Kidney epithelial cell (primary cell): ENCODE measurements at regions not wholly inside any gene's neighbourhood (a gene's known extent, or its start where the extent isn't known, plus 50 kb on each side); places are given as distances from the start of the nearest gene placed in this dataset.
"Not testable (repeated sequence)": the region's sequence is repeated elsewhere in the genome, so short reads cannot be mapped to it uniquely, and the experiment has no call there.

Source experiments
- DNase-seq: peaks from one replicate; pipeline ENCODE4 v3.0.0-alpha.2; 2010; ENCODE audit warnings: low read depth
- H3K27me3 ChIP-seq: 2 replicates; pipeline ENCODE4 v1.6.0; 2011; ENCODE audit warnings: low read length; ENCODE audit not compliant: control insufficient read depth, insufficient read depth
- H3K36me3 ChIP-seq: 2 replicates; pipeline ENCODE4 v1.5.1; 2011; ENCODE audit warnings: low read length; ENCODE audit not compliant: control insufficient read depth, insufficient read depth
- H3K4me3 ChIP-seq: 2 replicates; pipeline ENCODE4 v1.5.1; 2011; ENCODE audit warnings: low read depth, mild to moderate bottlenecking, control low read depth, low read length
- TF ChIP-seq, protein P1 (sequence below): IDR thresholded peaks from 2 replicates; pipeline ENCODE4 v1.5.1; 2011; ENCODE audit warnings: mild to moderate bottlenecking, moderate library complexity, low read length, control low read depth, inconsistent platforms; ENCODE audit not compliant: insufficient read depth, poor library complexity, severe bottlenecking

DNA sequence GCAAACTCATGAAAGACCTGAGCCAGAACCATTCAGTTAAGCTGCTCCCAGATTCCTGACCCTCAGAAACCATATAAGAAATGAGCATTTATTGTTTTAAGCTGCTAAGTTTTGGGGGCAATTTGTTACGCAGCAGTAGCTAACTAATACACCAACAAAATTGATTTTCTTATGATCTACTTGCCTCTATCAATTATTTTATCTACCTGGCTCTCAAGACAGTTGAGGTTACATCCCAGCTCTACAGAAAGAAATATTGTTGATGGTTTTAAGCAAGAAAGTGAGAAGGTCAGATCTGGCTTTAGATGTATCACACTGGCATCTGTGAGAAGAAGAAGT lies 103.1 kb upstream of the MDM1 start:
- DNase-seq = no peak
- Histone ChIP-seq H3K4me3 (no peak overlapping the region), H3K27me3 (no peaks in the 10 kb centered on the region), H3K36me3 (no peaks in the 10 kb centered on the region)
- TF ChIP-seq, protein P1, sequence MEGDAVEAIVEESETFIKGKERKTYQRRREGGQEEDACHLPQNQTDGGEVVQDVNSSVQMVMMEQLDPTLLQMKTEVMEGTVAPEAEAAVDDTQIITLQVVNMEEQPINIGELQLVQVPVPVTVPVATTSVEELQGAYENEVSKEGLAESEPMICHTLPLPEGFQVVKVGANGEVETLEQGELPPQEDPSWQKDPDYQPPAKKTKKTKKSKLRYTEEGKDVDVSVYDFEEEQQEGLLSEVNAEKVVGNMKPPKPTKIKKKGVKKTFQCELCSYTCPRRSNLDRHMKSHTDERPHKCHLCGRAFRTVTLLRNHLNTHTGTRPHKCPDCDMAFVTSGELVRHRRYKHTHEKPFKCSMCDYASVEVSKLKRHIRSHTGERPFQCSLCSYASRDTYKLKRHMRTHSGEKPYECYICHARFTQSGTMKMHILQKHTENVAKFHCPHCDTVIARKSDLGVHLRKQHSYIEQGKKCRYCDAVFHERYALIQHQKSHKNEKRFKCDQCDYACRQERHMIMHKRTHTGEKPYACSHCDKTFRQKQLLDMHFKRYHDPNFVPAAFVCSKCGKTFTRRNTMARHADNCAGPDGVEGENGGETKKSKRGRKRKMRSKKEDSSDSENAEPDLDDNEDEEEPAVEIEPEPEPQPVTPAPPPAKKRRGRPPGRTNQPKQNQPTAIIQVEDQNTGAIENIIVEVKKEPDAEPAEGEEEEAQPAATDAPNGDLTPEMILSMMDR = no peak

DNA sequence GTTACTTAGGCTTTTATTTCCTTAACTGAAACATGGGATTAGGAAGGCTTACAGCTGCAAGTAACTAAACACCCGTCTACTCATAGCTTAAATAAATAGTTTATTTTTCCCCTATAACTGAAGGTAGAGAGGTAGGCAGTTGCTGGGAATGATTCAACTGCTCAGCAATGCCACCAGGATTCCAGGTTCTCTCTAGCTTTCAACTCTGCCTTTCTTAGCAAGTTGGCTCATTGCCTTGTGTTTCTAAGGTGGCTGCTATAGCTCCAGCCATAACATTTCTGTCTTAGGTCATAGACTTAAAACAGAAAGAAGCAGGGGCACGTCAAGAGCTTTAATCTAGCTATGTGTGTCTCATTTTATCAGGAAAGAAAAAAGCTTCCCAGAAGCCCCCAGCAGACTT lies 103.7 kb upstream of the MDM1 start:
- Histone ChIP-seq H3K4me3 (no peak overlapping the region), H3K27me3 (no peaks in the 10 kb centered on the region), H3K36me3 (no peaks in the 10 kb centered on the region)
- peak; percentile 29 for DNase-seq
- TF ChIP-seq, protein P1 = no peak

DNA sequence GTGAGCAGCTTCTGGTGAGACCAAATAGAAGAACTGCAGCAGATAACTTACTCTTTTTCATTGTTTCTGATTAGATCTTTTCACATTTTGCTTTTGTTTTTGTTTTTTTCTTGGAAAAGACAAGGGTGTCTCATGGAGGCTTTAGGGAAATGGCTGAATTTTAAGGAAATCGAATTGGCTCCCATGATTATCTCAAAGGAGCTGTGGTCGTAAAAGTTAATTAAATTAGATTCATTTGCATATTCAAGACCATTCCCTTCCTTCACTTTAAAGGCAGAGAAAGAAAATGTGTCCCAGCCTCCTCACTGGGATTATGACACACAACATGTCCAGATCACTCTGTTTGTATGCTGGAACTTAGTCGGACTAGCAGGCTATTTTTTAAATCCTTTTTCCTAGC lies 106.4 kb upstream of the MDM1 start:
- TF ChIP-seq, protein P1 = no peak
- DNase-seq = no peak
- Histone ChIP-seq H3K4me3 (no peak overlapping the region), H3K27me3 (no peaks in the 10 kb centered on the region), H3K36me3 (no peaks in the 10 kb centered on the region)

DNA sequence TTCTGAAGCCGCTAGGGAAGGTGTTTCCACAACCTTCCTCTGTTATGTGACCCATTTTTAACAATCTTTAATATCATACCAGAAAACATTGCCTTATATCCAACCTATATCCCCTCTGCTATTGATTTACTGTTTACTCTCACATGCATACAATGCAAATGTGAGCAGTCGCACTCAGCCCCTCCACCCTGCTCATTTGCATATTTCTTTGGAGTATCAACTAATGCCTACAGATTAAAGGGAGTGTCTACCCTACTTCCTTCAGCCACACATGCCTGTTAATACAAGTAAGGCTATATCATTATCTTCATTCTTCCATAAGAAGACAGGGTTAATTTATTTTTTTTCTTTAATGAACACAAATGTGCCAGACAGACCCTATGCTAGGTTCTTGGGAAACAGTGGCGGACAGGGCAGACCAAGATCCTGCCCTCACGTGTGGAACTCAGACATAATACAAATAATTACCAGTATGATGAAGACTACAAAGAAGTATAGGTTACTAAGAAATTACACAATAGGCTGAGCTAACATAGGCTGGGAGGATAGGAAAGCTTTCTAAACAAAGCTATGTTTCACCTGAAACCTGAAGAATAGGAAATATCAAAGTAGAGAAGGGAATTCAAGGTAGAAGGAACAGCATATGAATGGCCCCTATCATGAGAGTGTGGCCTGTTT lies 107.3 kb upstream of the MDM1 start:
- TF ChIP-seq, protein P1 = no peak
- no peak overlapping the region for H3K4me3 ChIP-seq
- H3K36me3 ChIP-seq = no peaks in the 10 kb centered on the region
- no peak for DNase-seq
- H3K27me3 ChIP-seq = no peaks in the 10 kb centered on the region

DNA sequence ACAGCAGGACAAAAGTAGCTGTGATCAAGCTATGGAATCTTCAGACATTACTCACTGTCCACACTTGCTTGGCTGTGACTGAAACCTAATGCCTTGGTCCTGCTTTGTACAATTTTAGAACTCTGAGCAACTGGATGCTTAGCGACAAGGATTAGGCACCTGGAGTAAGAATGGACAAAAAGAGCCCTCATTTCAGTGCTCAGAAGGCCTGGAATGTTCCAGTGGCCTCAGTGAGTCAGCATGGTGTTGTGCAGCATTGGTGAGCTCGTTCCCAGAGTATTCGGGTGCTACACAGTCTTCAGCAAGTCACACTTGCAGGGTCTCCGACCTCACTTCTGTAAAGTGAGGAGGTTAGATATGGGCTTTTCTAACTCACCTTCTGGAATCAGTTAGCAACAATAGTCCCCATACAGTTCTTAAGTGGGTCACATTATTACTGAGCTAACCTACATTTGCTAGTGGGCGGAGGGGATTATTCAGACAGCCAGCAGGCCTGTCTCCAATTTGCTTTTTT lies 108.0 kb upstream of the MDM1 start:
- H3K27me3 ChIP-seq = no peaks in the 10 kb centered on the region
- DNase-seq = peak; percentile 53
- no peak overlapping the region for H3K4me3 ChIP-seq
- TF ChIP-seq, protein P1 = no peak
- no peaks in the 10 kb centered on the region for H3K36me3 ChIP-seq

DNA sequence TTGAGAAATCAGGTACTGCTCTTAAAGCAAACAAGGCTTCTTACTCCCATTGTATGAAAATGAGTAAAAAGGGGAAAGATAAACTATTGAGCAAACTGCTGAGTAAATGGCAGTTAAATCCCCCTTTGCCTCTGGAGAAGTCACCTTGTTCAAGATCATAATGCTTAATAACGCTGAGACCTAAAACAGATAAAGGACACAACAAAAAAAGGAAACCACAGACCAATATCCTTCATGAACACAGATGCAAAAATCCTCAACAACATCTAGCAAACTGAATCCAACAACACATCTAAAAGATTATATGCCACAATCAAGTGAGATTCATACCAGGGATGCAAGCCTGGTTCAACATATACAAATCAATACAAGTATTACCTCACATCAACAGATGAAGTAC lies 109.0 kb upstream of the MDM1 start:
- Histone ChIP-seq H3K4me3 (no peak overlapping the region), H3K36me3 (no peaks in the 10 kb centered on the region), H3K27me3 (no peaks in the 10 kb centered on the region)
- no peak for DNase-seq
- TF ChIP-seq, protein P1 = no peak

DNA sequence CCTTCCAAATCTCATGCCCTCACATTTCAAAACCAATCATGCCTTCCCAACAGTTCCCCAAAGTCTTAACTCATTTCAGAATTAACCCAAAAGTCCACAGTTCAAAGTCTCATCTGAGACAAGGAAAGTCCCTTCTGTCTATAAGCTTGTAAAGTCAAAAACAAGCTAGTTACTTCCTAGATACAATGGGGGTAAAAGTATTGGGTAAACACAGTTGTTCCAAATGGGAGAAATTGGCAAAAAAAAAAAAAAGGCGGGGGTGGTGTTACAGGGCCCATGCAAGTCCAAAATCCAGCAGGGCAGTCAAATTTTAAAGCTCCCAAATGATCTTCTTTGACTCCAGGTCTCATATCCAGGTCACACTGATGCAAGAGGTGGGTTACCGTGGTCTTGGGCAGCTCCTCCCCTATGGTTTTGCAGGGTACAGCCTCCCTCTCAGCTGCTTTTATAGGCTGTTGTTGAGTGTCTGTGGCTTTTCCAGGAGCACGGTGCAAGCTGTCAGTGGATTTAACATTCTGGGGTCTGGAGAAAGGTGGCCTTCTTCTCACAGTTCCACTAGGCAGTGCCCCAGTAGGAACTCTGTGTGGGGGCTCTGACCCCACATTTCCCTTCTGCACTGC lies 110.3 kb upstream of the MDM1 start:
- H3K4me3 ChIP-seq, H3K27me3 ChIP-seq, DNase-seq, H3K36me3 ChIP-seq: not testable (repeated sequence)

DNA sequence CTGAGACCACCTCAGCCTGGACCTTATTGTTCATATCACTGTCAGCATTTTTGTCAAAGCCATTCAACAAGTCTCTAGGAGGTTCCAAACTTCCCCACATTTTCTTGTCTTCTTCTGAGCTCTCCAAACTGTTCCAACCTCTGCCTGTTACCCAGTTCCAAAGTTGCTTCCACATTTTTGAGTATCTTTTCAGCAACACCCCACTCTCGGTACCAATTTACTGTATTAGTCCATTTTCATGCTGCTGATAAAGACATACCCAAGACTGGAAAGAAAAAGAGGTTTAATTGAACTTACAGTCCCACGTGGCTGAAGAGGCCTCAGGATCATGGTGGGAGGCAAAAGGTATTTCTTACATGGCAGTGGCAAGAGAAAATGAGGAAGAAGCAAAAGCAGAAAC lies 111.5 kb upstream of the MDM1 start:
- DNase-seq, H3K36me3 ChIP-seq, H3K4me3 ChIP-seq, H3K27me3 ChIP-seq: not testable (repeated sequence)
